H1 (cell line): ENCODE measurements at regions not wholly inside any gene's neighbourhood (a gene's known extent, or its start where the extent isn't known, plus 50 kb on each side); places are given as distances from the start of the nearest gene placed in this dataset.

Source experiments
- ATF3 ChIP-seq: IDR thresholded peaks from 2 replicates; pipeline ENCODE4 v1.6.1; 2011; ENCODE audit warnings: low read depth, mild to moderate bottlenecking, low read length; ENCODE audit not compliant: insufficient read depth
- BCL11A ChIP-seq, 2 experiments: IDR thresholded peaks; one replicate each; pipeline ENCODE4 v1.6.1; 2011; ENCODE audit warnings: low read depth in 2 of 2, low read length in 2 of 2, mild to moderate bottlenecking in 2 of 2
- BRCA1 ChIP-seq: IDR thresholded peaks from 2 replicates; pipeline ENCODE4 v1.6.1; 2012; ENCODE audit warnings: low read depth, low read length, improper control_type of control experiment
- CTCF ChIP-seq, 3 experiments: IDR thresholded peaks; 1 replicate in 2 of 3; 2 replicates in 1 of 3; pipeline versions ENCODE4 v1.5.1 to v1.6.1; 2011; ENCODE audit warnings: low read length in 3 of 3, mild to moderate bottlenecking in 3 of 3, inconsistent platforms in 2 of 3, low read depth in 1 of 3, moderate library complexity in 1 of 3; ENCODE audit not compliant: insufficient read depth in 1 of 3; ENCODE audit errors: control extremely low read depth in 1 of 3
- NRF1 ChIP-seq: IDR thresholded peaks from 2 replicates; pipeline ENCODE4 v1.6.1; 2011; ENCODE audit warnings: mild to moderate bottlenecking, low read depth, low read length, improper control_type of control experiment
- POLR2A ChIP-seq, 2 experiments: IDR thresholded peaks; 1 replicate in 1 of 2; 2 replicates in 1 of 2; pipeline ENCODE4 v1.6.1; 2011; ENCODE audit warnings: low read depth in 2 of 2, low read length in 2 of 2, mild to moderate bottlenecking in 2 of 2; ENCODE audit errors: control extremely low read depth in 1 of 2
- ZNF274 ChIP-seq: IDR thresholded peaks from 2 replicates; pipeline ENCODE4 v1.7.0; 2012; ENCODE audit warnings: low read length, borderline replicate concordance; ENCODE audit errors: extremely low read depth

GRCh38 chr6:130756824-130757223 lies 70.4 kb upstream of the SMLR1 start:
- no peak for TF ChIP-seq BRCA1
- no peak for TF ChIP-seq BCL11A (IDR thresholded peaks at IDR 0.05; ENCODE audit: low read depth in 2 of 2, low read length in 2 of 2)
- no peak for TF ChIP-seq NRF1
- no peak for TF ChIP-seq ZNF274
- no peak for TF ChIP-seq ATF3
- TF ChIP-seq CTCF (IDR thresholded peaks at IDR 0.05; ENCODE audit: control extremely low read depth in 1 of 3, insufficient read depth in 1 of 3, low read depth in 1 of 3, low read length in 3 of 3): no peak
- no peak for TF ChIP-seq POLR2A (IDR thresholded peaks at IDR 0.05; ENCODE audit: control extremely low read depth in 1 of 2, low read depth in 2 of 2, low read length in 2 of 2)
